GM12874 (cell line): ENCODE measurements at regions not wholly inside any gene's neighbourhood (a gene's known extent, or its start where the extent isn't known, plus 50 kb on each side); places are given as distances from the start of the nearest gene placed in this dataset.

Source experiments
- CTCF ChIP-seq: IDR thresholded peaks from 2 replicates; pipeline ENCODE4 v1.5.1; 2011; ENCODE audit warnings: low read depth, mild to moderate bottlenecking, control low read depth, low read length, moderate library complexity; ENCODE audit not compliant: insufficient read depth

GRCh38 chr21:32108566-32108965 is 170.3 kb downstream of the MIS18A start:
- TF ChIP-seq CTCF: no peak

GRCh38 chr21:32103361-32103760 is 175.5 kb downstream of the MIS18A start:
- TF ChIP-seq CTCF: no peak

- no peak for TF ChIP-seq CTCF
Observed at GRCh38 chr21:32102426-32102825, 176.4 kb downstream of the MIS18A start.

GRCh38 chr21:32101277-32101676 is 177.6 kb downstream of the MIS18A start:
- TF ChIP-seq CTCF: no peak

GRCh38 chr21:32100423-32100822 is 178.4 kb downstream of the MIS18A start:
- TF ChIP-seq CTCF: no peak

GRCh38 chr21:32099812-32100416 is 178.9 kb downstream of the MIS18A start:
- no peak for TF ChIP-seq CTCF

- TF ChIP-seq CTCF: peak; percentile 14; the same call in 1 of the 2 replicates
Observed at GRCh38 chr21:32096411-32096810, 182.4 kb downstream of the MIS18A start.

GRCh38 chr21:32094804-32095203 is 184.0 kb downstream of the MIS18A start:
- no peak for TF ChIP-seq CTCF
